HCT116 (cell line): ENCODE measurements at regions not wholly inside any gene's neighbourhood (a gene's known extent, or its start where the extent isn't known, plus 50 kb on each side); places are given as distances from the start of the nearest gene placed in this dataset.
"Not testable (repeated sequence)": the region's sequence is repeated elsewhere in the genome, so short reads cannot be mapped to it uniquely, and the experiment has no call there.

Experiments used
- CTCF ChIP-seq, 3 experiments: fragments of 200-600 bp in 1 of 3; sonication (generic) in 1 of 3; IDR thresholded peaks in 2 of 3; conservative IDR thresholded peaks in 1 of 3; 2 replicates each; pipeline ENCODE4 v1.5.1; 2012 to 2017; ENCODE audit warnings: low read depth in 2 of 3, low read length in 2 of 3, antibody characterized with exemption in 1 of 3, borderline replicate concordance in 1 of 3, control low read depth in 1 of 3, mild to moderate bottlenecking in 1 of 3, mixed read lengths in 1 of 3, mixed run types in 1 of 3, moderate library complexity in 1 of 3; ENCODE audit not compliant: insufficient read depth in 1 of 3
- EZH2 ChIP-seq: fragments of 200-600 bp; sonication (generic); IDR thresholded peaks from 2 replicates; pipeline ENCODE4 v1.6.1; 2017; ENCODE audit warnings: antibody characterized with exemption, mixed run types
- SRF ChIP-seq: IDR thresholded peaks from 2 replicates; pipeline ENCODE4 v1.6.1; 2012; ENCODE audit warnings: low read depth

GRCh38 chr1:120288167-120288566, 111.8 kb upstream of the SEC22B start:
- not testable (repeated sequence) for TF ChIP-seq EZH2; CTCF (IDR thresholded peaks at IDR 0.05 in 2 of 3, conservative IDR thresholded peaks at IDR 0.05 in 1 of 3; ENCODE audit: borderline replicate concordance in 1 of 3, insufficient read depth in 1 of 3, low read depth in 2 of 3, low read length in 2 of 3); SRF
